Heart left ventricle (tissue), 16 donors: ENCODE measurements at regions not wholly inside any gene's neighbourhood (a gene's known extent, or its start where the extent isn't known, plus 50 kb on each side); places are given as distances from the start of the nearest gene placed in this dataset.

Source experiments
- ATAC-seq, 4 donors: fragments of 200-7000 bp; cut with Tn5 transposase; one replicate each; pipeline ENCODE4 v1.9.1; 2020 to 2022; ENCODE audit warnings: moderate library complexity in 4 of 4, mild to moderate bottlenecking in 3 of 4, moderate number of reproducible peaks in 1 of 4
- DNase-seq, 5 donors: peaks; one replicate each; pipeline ENCODE4 v3.0.0-alpha.2; 2020
- H3K27ac ChIP-seq, 12 donors: fragments of 200-600 bp; sonication (generic) in 4 of 12; one replicate each; pipeline versions ENCODE4 v1.5.0 to v1.8.0; 2016 to 2022; ENCODE audit warnings: mild to moderate bottlenecking in 2 of 12
- H3K27me3 ChIP-seq, 9 donors: fragments of 200-600 bp; sonication (generic) in 2 of 9; one replicate each; pipeline versions ENCODE4 v1.5.1 to v1.8.0; 2016 to 2022; ENCODE audit warnings: mild to moderate bottlenecking in 3 of 9
- H3K36me3 ChIP-seq, 9 donors: fragments of 200-600 bp; sonication (generic) in 2 of 9; one replicate each; pipeline versions ENCODE4 v1.5.0 to v1.8.0; 2018 to 2022; ENCODE audit warnings: mild to moderate bottlenecking in 2 of 9
- H3K4me1 ChIP-seq, 12 donors: fragments of 200-600 bp; sonication (generic) in 4 of 12; one replicate each; pipeline versions ENCODE4 v1.5.0 to v1.8.0; 2016 to 2022; ENCODE audit warnings: mild to moderate bottlenecking in 3 of 12
- H3K4me3 ChIP-seq, 12 donors: fragments of 200-600 bp; sonication (generic) in 4 of 12; one replicate each; pipeline versions ENCODE4 v1.5.0 to v1.8.0; 2017 to 2022; ENCODE audit warnings: mild to moderate bottlenecking in 9 of 12, moderate library complexity in 4 of 12
- H3K9me3 ChIP-seq, 12 donors: fragments of 200-600 bp; sonication (generic) in 4 of 12; one replicate each; pipeline versions ENCODE4 v1.5.0 to v1.8.0; 2016 to 2022; ENCODE audit warnings: mild to moderate bottlenecking in 1 of 12
- CTCF ChIP-seq, 12 donors: fragments of 200-600 bp; sonication (generic) in 4 of 12; IDR thresholded peaks; one replicate each; pipeline versions ENCODE4 v1.5.0 to v1.8.0; 2018 to 2022; ENCODE audit warnings: antibody characterized with exemption in 12 of 12, mild to moderate bottlenecking in 5 of 12
- POLR2A ChIP-seq, 2 donors: fragments of 450-650 bp; IDR thresholded peaks; one replicate each; pipeline ENCODE4 v1.6.1; 2017; ENCODE audit warnings: antibody characterized with exemption in 2 of 2, mild to moderate bottlenecking in 2 of 2, moderate library complexity in 2 of 2
- WGBS, 4 donors: extraction: QIAGEN DNeasy Blood & Tissue Kit in 2 of 4; methylation state at CpG; one replicate each; pipeline versions ENCODE4 v1.1.5 to v1.1.7; 2013 to 2018; 5-methylcytosine and 5-hydroxymethylcytosine counted together
- intact Hi-C, 10 donors: fragments of 100-400 bp; cut with DNase I; formaldehyde crosslinking; loops; one replicate each; pipeline versions ENCODE4 v1.11.1 to v1.14.2; 2022
- donor health status: ischemic (EF 13 %, LVEDD 7.1; RV severe dilation, severe dysfunction).
- donor health status: healthy with polysubstance abuse.
- donor health status: DM: no; HTN: yes; CAD: no.
- donor health status: DM: no; HTN: no; CAD: no.
- donor health status: ischemic (EF 25% LVEDD 6.9; RV normal size, moderate dysfunction).
- donor health status: ischemic (EF 25% LVEDD 5.7; RV mildly dilated, moderate dysfunction).
- donor health status: healthy.
- donor health status: DM: yes; HTN: yes; CAD: no.
- donor health status: ischemic (EF 35%, LVEDD 5.7; RV mildly dilated, moderate dysfunction).
- donor health status: nonischemic (EF 11% LVEDD 7.7; RV severe dilation, severe dysfunction).
- donor health status: DM: yes; HTN: yes; CAD: no.
- donor health status: PGD.
- donor health status: ischemic (EF 29% LVEDD 5.4; RV normal size, mild dysfunction).
- donor health status: nonischemic (EF 23%, LVEDD 6.1; RV moderate dilation, normal function).

DNA sequence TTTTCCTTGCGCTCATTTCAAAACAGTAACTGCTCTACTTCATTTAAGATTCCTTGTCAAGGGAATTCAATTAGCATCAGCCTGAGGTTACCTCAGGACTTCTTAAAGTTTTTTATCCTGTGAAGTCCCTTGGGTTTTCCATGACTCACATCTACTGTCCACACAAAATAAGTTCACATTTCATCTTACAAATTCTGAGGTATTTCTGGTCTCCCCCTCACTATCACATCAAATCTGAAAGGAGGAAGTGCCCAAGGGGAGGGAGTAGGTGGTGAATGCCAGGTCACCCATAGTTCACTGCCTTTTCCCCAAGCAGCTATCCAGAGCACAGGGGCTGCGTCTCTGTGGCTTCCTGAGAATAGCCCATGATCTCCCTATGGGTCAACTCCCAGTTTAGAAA is 227.1 kb upstream of the NREP start:
- ATAC-seq (peak; percentile 47 to 94 (median 76)), DNase-seq (peak in 4 of 5 donors; percentile 37 to 52 (median 44))
- H3K9me3 ChIP-seq: peaks cover 0 to 3% (median 0%) of the 10 kb centered on the region in 12 donors
- H3K4me1 ChIP-seq: peaks cover 0 to 20% (median 7%) of the 10 kb centered on the region in 12 donors
- TF ChIP-seq POLR2A (IDR thresholded peaks at IDR 0.05): no peak
- no peak for TF ChIP-seq CTCF (IDR thresholded peaks at IDR 0.05)
- WGBS, 4 donors: 42 to 60% (median 53%) methylated on average over 2 of the region's 2 CpGs
- peak overlapping the region in 8 of 12 donors; percentile 4 to 46 (median 32) for H3K27ac ChIP-seq
- intact Hi-C loops: loop anchor here in 1 of 10 donors (5.0 kb wide), 1 partner anchor 432 kb away; no protein-coding TSS in a partner anchor
- no peaks in the 10 kb centered on the region for H3K36me3 ChIP-seq
- H3K4me3 ChIP-seq: no peak overlapping the region
- H3K27me3 ChIP-seq: no peaks in the 10 kb centered on the region

DNA sequence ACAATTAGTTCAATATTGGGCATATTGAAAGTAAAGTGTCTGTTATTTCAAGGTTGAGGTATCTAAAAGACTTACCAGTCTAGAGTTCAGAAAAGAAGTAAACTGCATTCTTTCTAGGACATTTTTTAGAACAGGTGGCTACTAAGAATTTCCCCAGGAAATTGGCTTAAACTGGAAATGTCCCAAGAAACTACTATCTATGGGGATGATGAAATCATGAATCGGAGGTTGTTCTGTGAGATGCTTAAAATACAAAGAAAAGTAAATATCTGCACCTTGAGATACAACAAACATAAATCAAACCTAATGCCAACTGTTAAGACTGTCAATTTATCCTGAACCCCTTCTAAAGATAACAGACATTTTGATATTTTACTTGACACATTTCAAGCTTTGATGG is 226.5 kb upstream of the NREP start:
- DNase-seq (no peak), ATAC-seq (no peak)
- peaks cover 0 to 20% (median 7%) of the 10 kb centered on the region in 12 donors for H3K4me1 ChIP-seq
- intact Hi-C loops: loop anchor here in 1 of 10 donors (5.0 kb wide), 1 partner anchor 431 kb away; no protein-coding TSS in a partner anchor
- peak overlapping the region in 4 of 12 donors; percentile 4 to 35 (median 23) for H3K27ac ChIP-seq
- H3K9me3 ChIP-seq: peaks cover 0 to 3% (median 0%) of the 10 kb centered on the region in 12 donors
- H3K4me3 ChIP-seq: no peak overlapping the region
- TF ChIP-seq POLR2A (IDR thresholded peaks at IDR 0.05) (no peak), CTCF (IDR thresholded peaks at IDR 0.05) (no peak)
- no peaks in the 10 kb centered on the region for H3K36me3 ChIP-seq
- WGBS, 4 donors: 43 to 68% (median 47%) methylated on average over 1 of the region's 1 CpG
- H3K27me3 ChIP-seq: no peaks in the 10 kb centered on the region

DNA sequence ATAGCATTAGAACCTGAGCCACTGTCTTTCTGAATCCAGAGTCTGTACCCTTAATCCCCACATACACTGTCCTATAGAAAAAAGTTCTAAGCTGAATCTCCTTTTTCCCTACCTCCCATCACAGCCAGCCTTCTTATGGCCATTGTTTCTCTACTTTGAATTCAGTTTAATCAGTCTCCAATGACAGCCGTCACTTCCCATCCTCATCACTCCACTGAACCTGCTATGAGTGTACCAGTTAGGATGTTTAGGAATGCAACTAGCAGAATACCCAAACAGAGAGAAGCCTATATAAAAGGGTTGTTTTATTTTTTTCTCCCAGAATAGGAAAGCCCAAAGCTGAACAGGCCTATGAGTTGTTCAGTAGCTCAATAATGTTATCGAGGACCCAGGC is 220.4 kb upstream of the NREP start:
- Histone ChIP-seq H3K27me3 (no peaks in the 10 kb centered on the region), H3K36me3 (no peaks in the 10 kb centered on the region), H3K4me3 (no peak overlapping the region), H3K4me1 (peaks cover 0 to 18% (median 0%) of the 10 kb centered on the region in 12 donors), H3K27ac (no peak overlapping the region), H3K9me3 (no peaks in the 10 kb centered on the region)
- ATAC-seq (no peak), DNase-seq (no peak)
- no peak for TF ChIP-seq POLR2A (IDR thresholded peaks at IDR 0.05)
- TF ChIP-seq CTCF (IDR thresholded peaks at IDR 0.05): no peak
- 94 to 100% (median 96%) methylated on average over 2 of the region's 2 CpGs for WGBS, 4 donors
- intact Hi-C loops: no loop called here

DNA sequence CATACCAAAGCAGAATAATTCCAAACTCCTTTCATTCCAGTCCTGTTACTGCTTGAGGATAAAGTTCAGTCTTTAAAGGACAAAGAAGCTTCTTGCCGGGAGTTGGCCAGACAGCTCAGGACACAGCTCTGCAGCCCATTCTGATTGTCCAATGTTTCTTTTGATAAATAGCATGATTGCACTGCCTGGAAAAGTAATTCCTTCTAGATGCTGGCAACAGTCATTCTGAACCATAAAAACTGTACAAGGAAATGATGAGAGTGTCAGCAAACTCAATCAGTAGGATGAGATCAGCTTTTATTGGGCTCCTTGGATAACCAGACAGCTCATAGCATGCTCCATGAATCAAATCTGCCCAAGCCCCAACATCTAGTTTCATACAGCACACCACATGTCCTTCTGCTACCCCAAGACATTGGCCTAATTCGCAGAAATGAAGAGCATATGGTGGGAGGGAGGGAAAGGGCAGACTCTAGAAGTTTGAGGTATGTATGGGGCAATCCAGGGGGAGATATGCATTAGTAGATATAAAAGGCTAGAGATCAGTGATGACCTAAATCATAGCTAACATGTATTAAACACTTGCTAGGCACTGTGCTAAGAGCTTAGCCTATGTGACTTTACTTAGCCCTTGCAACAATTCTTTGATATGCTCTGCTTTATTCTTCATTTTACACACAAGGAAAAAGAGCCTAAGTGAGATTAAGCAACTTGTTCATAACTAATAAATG is 219.9 kb upstream of the NREP start:
- Histone ChIP-seq H3K4me3 (no peak overlapping the region), H3K9me3 (no peaks in the 10 kb centered on the region), H3K27ac (no peak overlapping the region), H3K36me3 (no peaks in the 10 kb centered on the region), H3K27me3 (no peaks in the 10 kb centered on the region), H3K4me1 (peaks cover 0 to 18% (median 0%) of the 10 kb centered on the region in 12 donors)
- DNase-seq (no peak), ATAC-seq (no peak)
- TF ChIP-seq POLR2A (IDR thresholded peaks at IDR 0.05): no peak
- no peak for TF ChIP-seq CTCF (IDR thresholded peaks at IDR 0.05)
- intact Hi-C loops: no loop called here
- WGBS, 4 donors: 69 to 74% (median 70%) methylated on average over 2 of the region's 2 CpGs
